Lower lobe of right lung (tissue), 2 donors: ENCODE measurements at regions not wholly inside any gene's neighbourhood (a gene's known extent, or its start where the extent isn't known, plus 50 kb on each side); places are given as distances from the start of the nearest gene placed in this dataset.

Source experiments
- ATAC-seq, 2 donors: fragments of 200-7000 bp; cut with Tn5 transposase; one replicate each; pipeline ENCODE4 v1.9.1; 2020 to 2022; ENCODE audit warnings: mild to moderate bottlenecking in 2 of 2, moderate library complexity in 2 of 2
- DNase-seq: peaks from one replicate; pipeline ENCODE4 v3.0.0-alpha.2; 2020
- H3K27ac ChIP-seq: fragments of 200-600 bp; one replicate; pipeline ENCODE4 v1.8.0; 2022
- H3K27me3 ChIP-seq: fragments of 200-600 bp; one replicate; pipeline ENCODE4 v1.8.0; 2022; ENCODE audit warnings: low read depth
- H3K36me3 ChIP-seq: fragments of 200-600 bp; one replicate; pipeline ENCODE4 v1.8.0; 2022; ENCODE audit warnings: mild to moderate bottlenecking
- H3K4me1 ChIP-seq: fragments of 200-600 bp; one replicate; pipeline ENCODE4 v1.8.0; 2022
- H3K4me3 ChIP-seq: fragments of 200-600 bp; one replicate; pipeline ENCODE4 v1.8.0; 2022; ENCODE audit warnings: mild to moderate bottlenecking
- H3K9me3 ChIP-seq: fragments of 200-600 bp; one replicate; pipeline ENCODE4 v1.8.0; 2022
- intact Hi-C: fragments of 100-400 bp; cut with DNase I; formaldehyde crosslinking; loops from one replicate; pipeline ENCODE4 v1.11.0; 2022
- TF ChIP-seq, protein P1 (sequence below): fragments of 200-600 bp; IDR thresholded peaks from one replicate; pipeline ENCODE4 v1.8.0; 2022; ENCODE audit warnings: antibody characterized with exemption, mild to moderate bottlenecking
- donor health status: DM: no; HTN: yes; CAD: no; lungs with severe emphysema.

DNA sequence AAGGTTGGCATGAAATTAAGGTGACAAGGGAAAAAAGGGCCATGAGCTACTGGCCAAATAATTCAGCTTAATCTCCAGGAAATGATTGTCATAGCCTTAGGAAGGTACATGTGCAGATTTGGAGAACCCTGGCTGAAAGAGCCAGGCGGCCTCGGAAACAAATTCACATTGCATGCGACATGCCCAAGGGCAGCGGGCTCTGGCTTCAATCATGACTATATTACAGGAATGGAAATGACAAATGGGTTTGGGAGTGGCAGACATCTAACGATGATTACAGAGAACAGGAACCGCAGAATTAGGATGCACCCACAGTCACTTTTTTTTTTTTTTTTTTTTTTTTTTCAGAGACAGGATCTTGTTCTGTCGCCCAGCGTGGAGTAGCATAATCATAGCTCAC, 112.4 kb upstream of the SALL4 start:
- TF ChIP-seq, protein P1, sequence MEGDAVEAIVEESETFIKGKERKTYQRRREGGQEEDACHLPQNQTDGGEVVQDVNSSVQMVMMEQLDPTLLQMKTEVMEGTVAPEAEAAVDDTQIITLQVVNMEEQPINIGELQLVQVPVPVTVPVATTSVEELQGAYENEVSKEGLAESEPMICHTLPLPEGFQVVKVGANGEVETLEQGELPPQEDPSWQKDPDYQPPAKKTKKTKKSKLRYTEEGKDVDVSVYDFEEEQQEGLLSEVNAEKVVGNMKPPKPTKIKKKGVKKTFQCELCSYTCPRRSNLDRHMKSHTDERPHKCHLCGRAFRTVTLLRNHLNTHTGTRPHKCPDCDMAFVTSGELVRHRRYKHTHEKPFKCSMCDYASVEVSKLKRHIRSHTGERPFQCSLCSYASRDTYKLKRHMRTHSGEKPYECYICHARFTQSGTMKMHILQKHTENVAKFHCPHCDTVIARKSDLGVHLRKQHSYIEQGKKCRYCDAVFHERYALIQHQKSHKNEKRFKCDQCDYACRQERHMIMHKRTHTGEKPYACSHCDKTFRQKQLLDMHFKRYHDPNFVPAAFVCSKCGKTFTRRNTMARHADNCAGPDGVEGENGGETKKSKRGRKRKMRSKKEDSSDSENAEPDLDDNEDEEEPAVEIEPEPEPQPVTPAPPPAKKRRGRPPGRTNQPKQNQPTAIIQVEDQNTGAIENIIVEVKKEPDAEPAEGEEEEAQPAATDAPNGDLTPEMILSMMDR, result no peak
- no peak for ATAC-seq

DNA sequence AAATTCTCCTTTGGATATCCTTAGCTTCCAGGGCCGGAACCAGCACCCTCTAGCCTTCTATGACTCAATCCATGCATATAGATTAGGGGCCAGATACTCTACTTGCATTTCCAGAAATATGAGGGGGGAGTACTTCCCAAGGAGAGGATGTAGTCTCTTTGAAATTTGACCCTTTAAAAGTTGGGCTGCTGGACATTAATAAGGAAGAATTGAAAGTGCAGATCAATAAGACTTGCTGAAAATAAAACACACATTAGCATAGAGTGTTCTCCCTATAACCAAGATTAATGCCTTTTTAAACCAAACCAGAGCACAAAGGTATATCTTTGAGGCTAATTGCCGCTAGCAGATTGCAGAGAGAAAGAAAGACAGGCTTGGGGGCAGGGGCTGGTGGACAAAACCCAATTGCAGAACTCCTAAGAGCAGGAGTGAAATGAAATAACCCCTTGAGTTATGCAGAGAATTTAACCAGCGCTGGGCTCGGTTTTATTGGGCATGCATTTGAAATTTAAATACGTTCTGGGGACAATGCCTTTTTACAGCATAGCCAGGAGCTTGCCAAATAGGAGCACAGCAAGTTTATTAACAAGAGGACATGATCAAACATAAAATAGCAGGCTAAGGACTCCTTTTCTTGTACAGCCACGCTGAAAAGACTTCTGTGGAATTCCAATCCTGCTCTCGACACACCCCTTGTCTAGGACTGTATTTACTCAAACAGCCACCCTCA, 108.2 kb upstream of the SALL4 start:
- Histone ChIP-seq H3K27me3 (no peaks in the 10 kb centered on the region), H3K36me3 (no peaks in the 10 kb centered on the region), H3K9me3 (no peaks in the 10 kb centered on the region), H3K4me3 (no peak overlapping the region), H3K27ac (peak overlapping the region; percentile 41), H3K4me1 (peaks cover 9% of the 10 kb centered on the region)
- DNase-seq (no peak), ATAC-seq (peak; percentile 88 to 97)
- TF ChIP-seq, protein P1, result no peak
- intact Hi-C loops, result no loop called here

More for the DNA sequence above, 112.4 kb upstream of the SALL4 start:
- Histone ChIP-seq H3K36me3 (no peaks in the 10 kb centered on the region), H3K27ac (no peak overlapping the region), H3K9me3 (no peaks in the 10 kb centered on the region), H3K4me1 (peaks cover 9% of the 10 kb centered on the region), H3K27me3 (no peaks in the 10 kb centered on the region), H3K4me3 (no peak overlapping the region)
- no peak for DNase-seq
- intact Hi-C loops, result no loop called here

DNA sequence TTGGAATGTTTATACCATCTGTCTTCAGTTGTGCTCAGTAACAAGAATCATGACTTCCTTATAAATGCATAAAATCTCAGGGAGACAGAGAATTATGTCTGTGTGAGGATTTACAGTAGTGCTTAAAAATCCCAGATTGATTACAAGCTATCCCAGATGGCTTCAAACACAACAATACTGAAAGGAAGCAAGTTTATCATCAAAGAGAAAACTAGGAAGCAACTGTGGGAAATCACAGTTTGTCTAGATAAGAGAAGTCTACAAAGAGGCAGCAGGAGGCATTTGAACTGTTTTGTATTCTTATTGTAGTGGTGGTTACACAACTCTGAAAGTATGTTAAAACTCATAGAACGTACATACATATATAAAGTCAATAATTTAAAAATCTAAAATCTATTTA, 104.4 kb upstream of the SALL4 start:
- Histone ChIP-seq H3K4me3 (no peak overlapping the region), H3K9me3 (no peaks in the 10 kb centered on the region), H3K4me1 (peaks cover 9% of the 10 kb centered on the region), H3K36me3 (no peaks in the 10 kb centered on the region), H3K27ac (no peak overlapping the region), H3K27me3 (no peaks in the 10 kb centered on the region)
- DNase-seq (no peak), ATAC-seq (no peak)
- TF ChIP-seq, protein P1, result no peak
- intact Hi-C loops, result no loop called here

DNA sequence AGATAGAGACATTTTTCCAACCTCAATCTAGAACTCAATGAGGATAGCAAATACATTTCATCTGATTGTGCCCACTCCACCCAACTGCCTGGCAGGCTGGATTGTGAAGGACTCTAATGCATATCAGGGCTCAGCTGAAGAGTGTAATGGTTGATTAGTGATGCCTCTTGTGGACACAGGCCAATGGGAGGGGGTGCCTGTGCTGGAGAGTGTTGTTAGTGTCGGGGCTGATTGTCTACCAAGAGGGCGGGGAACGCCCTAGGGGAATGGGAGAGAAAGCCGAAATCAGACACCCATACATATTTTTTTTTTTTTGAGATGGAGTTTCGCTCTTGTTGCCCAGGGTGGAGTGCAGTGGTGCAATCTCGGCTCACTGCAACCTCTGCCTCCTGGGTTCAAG, 103.7 kb upstream of the SALL4 start:
- TF ChIP-seq, protein P1, result no peak
- H3K27me3 ChIP-seq, result no peaks in the 10 kb centered on the region
- ATAC-seq (no peak), DNase-seq (no peak)
- H3K36me3 ChIP-seq, result no peaks in the 10 kb centered on the region
- H3K27ac ChIP-seq, result no peak overlapping the region
- no peak overlapping the region for H3K4me3 ChIP-seq
- no peaks in the 10 kb centered on the region for H3K9me3 ChIP-seq
- H3K4me1 ChIP-seq, result peaks cover 7% of the 10 kb centered on the region
- intact Hi-C loops, result no loop called here

DNA sequence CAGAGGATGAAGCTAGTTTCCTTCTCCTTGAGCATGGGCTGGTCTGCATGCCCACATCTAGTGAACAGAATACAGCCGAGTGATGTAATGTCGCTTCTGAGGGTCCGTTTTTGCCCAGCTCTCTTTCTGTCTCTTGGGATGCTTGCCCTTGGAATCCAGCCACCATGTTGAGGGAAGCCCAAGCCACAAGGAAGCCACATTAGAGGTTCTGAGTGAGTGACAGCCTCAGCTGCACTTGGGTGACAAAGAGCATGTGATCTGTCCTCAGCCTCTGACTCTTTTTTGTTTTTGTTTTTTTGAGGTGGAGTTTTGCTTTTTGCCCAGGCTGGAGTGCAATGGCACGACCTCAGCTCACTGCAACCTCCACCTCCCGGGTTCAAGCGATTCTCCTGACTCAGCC, 100.6 kb upstream of the SALL4 start:
- no peak for DNase-seq
- no peak for ATAC-seq
- H3K27ac ChIP-seq, result no peak overlapping the region
- H3K4me3 ChIP-seq, result no peak overlapping the region
- intact Hi-C loops, result no loop called here
- H3K4me1 ChIP-seq, result no peaks in the 10 kb centered on the region
- TF ChIP-seq, protein P1, result no peak
- no peaks in the 10 kb centered on the region for H3K9me3 ChIP-seq
- no peaks in the 10 kb centered on the region for H3K27me3 ChIP-seq
- H3K36me3 ChIP-seq, result no peaks in the 10 kb centered on the region
